HepG2 (cell line): ENCODE measurements at regions not wholly inside any gene's neighbourhood (a gene's known extent, or its start where the extent isn't known, plus 50 kb on each side); places are given as distances from the start of the nearest gene placed in this dataset.

ENCODE experiments used
- ATAC-seq: fragments of 200-7000 bp; cut with Tn5 transposase; 3 replicates; pipeline ENCODE4 v1.9.1; 2020; ENCODE audit warnings: mild to moderate bottlenecking, moderate library complexity
- BruUV-seq: library from RNA; stranded (reverse); fragments of 400-500 nt; replicated peaks from 2 replicates; lab custom pipeline; 2021; lab: Mats Ljungman, UMichigan
- CTCF ChIA-PET: fragments of 300-600 bp; formaldehyde crosslinking; extraction: SDS; loops from one replicate; lab custom pipeline; 2021; ENCODE audit warnings: low total read pairs, inconsistent platforms, low intra/inter-chr PET ratio; lab: Yijun Ruan, JAX
- POLR2A ChIA-PET: fragments of 350-600 bp; sonication (Branson Sonifier 250); formaldehyde crosslinking; loops from one replicate; lab custom pipeline; 2020; ENCODE audit warnings: antibody characterized with exemption, inconsistent platforms; lab: Yijun Ruan, JAX
- DNase-seq: peaks from one replicate; pipeline ENCODE4 v3.0.0-alpha.2; 2015; ENCODE audit warnings: low spot score
- FAIRE-seq: peaks from 3 replicates; lab custom pipeline; 2011; peaks lifted over from hg19 to GRCh38; lab: Jason Lieb, UNC
- H2AFZ ChIP-seq: one replicate; pipeline ENCODE4 v1.6.1; 2011; ENCODE audit warnings: low read length, inconsistent platforms
- H3K27ac ChIP-seq: fragments of 300-600 bp; 3 replicates; pipeline ENCODE4 v1.8.0; 2011; ENCODE audit warnings: mixed run types, mild to moderate bottlenecking, mixed read lengths, low read length, inconsistent platforms; ENCODE audit not compliant: insufficient read depth; ENCODE audit errors: extremely low read length
- H3K27me3 ChIP-seq, 2 experiments: fragments of 200-600 bp in 1 of 2; 2 replicates in 1 of 2; 3 replicates in 1 of 2; pipeline versions ENCODE4 v1.6.0 to v1.8.0; 2011; ENCODE audit warnings: low read length in 2 of 2, mild to moderate bottlenecking in 2 of 2, moderate library complexity in 2 of 2, inconsistent platforms in 1 of 2; ENCODE audit not compliant: insufficient read depth in 2 of 2, control insufficient read depth in 1 of 2
- H3K36me3 ChIP-seq, 2 experiments: fragments of 200-600 bp in 1 of 2; replicated peaks in 1 of 2; 2 replicates in 1 of 2; 3 replicates in 1 of 2; pipeline versions ENCODE4 v1.5.1 to v1.8.0; 2011; ENCODE audit warnings: low read length in 2 of 2, inconsistent platforms in 1 of 2; ENCODE audit not compliant: insufficient read depth in 2 of 2, control insufficient read depth in 1 of 2
- H3K4me1 ChIP-seq: 2 replicates; pipeline ENCODE4 v1.5.1; 2012; ENCODE audit warnings: low read length, inconsistent platforms; ENCODE audit not compliant: insufficient read depth
- H3K4me2 ChIP-seq: 2 replicates; pipeline ENCODE4 v1.6.0; 2011; ENCODE audit warnings: low read depth, low read length, inconsistent platforms
- H3K4me3 ChIP-seq, 3 experiments: fragments of 200-600 bp in 1 of 3; sonication (generic), shearing (Covaris generic) in 1 of 3; replicated peaks in 1 of 3; 2 replicates each; pipeline ENCODE4 v1.5.1; 2011 to 2016; ENCODE audit warnings: low read length in 3 of 3, inconsistent platforms in 2 of 3, low read depth in 2 of 3, mild to moderate bottlenecking in 2 of 3, control low read depth in 1 of 3, mixed read lengths in 1 of 3; ENCODE audit not compliant: insufficient read depth in 1 of 3
- H3K79me2 ChIP-seq: one replicate; pipeline ENCODE4 v1.6.1; 2011; ENCODE audit warnings: low read length, inconsistent platforms; ENCODE audit not compliant: insufficient read depth
- H3K9ac ChIP-seq: 2 replicates; pipeline ENCODE4 v1.6.0; 2011; ENCODE audit warnings: mild to moderate bottlenecking, low read depth, low read length, inconsistent platforms; ENCODE audit not compliant: insufficient read depth
- H3K9me3 ChIP-seq: 2 replicates; pipeline ENCODE4 v1.5.1; 2012; ENCODE audit warnings: mild to moderate bottlenecking, low read length
- H4K20me1 ChIP-seq: 2 replicates; pipeline ENCODE4 v1.6.0; 2011; ENCODE audit warnings: inconsistent platforms, mild to moderate bottlenecking, low read length, moderate library complexity; ENCODE audit not compliant: insufficient read depth
- DPF2 ChIP-seq: sonication (generic); formaldehyde crosslinking; IDR thresholded peaks from 2 replicates; pipeline ENCODE4 v1.4.0; 2020; ENCODE audit warnings: mild to moderate bottlenecking, low read depth, missing genetic modification reagents, borderline replicate concordance
- EP300 ChIP-seq, 3 experiments: sonication (generic) in 1 of 3; formaldehyde crosslinking in 1 of 3; IDR thresholded peaks; 2 replicates each; pipeline versions ENCODE4 v1.5.1 to v1.6.1; 2011 to 2020; ENCODE audit warnings: low read depth in 2 of 3, low read length in 2 of 3, borderline replicate concordance in 1 of 3, improper control_type of control experiment in 1 of 3, mild to moderate bottlenecking in 1 of 3, missing genetic modification reagents in 1 of 3, moderate library complexity in 1 of 3
- NFE2 ChIP-seq: sonication (generic); formaldehyde crosslinking; IDR thresholded peaks from 2 replicates; pipeline ENCODE4 v1.4.0; 2020; ENCODE audit warnings: missing genetic modification reagents
- NFKB2 ChIP-seq: sonication (generic); formaldehyde crosslinking; IDR thresholded peaks from 2 replicates; pipeline ENCODE4 v1.4.0; 2020; ENCODE audit warnings: missing genetic modification reagents, borderline replicate concordance
- ZNF142 ChIP-seq: sonication (generic); formaldehyde crosslinking; IDR thresholded peaks from 2 replicates; pipeline ENCODE4 v1.4.0; 2020; ENCODE audit warnings: missing genetic modification reagents
- ZNF24 ChIP-seq: fragments of 450-650 bp; IDR thresholded peaks from 2 replicates; pipeline ENCODE4 v1.6.1; 2017; ENCODE audit warnings: antibody characterized with exemption, mild to moderate bottlenecking
- ZNF251 ChIP-seq: sonication (generic); formaldehyde crosslinking; IDR thresholded peaks from 2 replicates; pipeline ENCODE4 v1.9.0; 2021; ENCODE audit warnings: mild to moderate bottlenecking, missing genetic modification reagents
- ZNF256 ChIP-seq: sonication (generic); formaldehyde crosslinking; conservative IDR thresholded peaks from 2 replicates; pipeline ENCODE4 v1.4.0; 2020; ENCODE audit warnings: missing genetic modification reagents
- ZNF264 ChIP-seq: sonication (generic); formaldehyde crosslinking; IDR thresholded peaks from 2 replicates; pipeline ENCODE4 v1.4.0; 2020; ENCODE audit warnings: missing genetic modification reagents
- ZNF350 ChIP-seq: sonication (generic); formaldehyde crosslinking; IDR thresholded peaks from 2 replicates; pipeline ENCODE4 v1.4.0; 2020; ENCODE audit warnings: mild to moderate bottlenecking, low read depth, missing genetic modification reagents, borderline replicate concordance
- ZNF430 ChIP-seq: sonication (generic); formaldehyde crosslinking; IDR thresholded peaks from 2 replicates; pipeline ENCODE4 v1.9.0; 2021; ENCODE audit warnings: mild to moderate bottlenecking, missing genetic modification reagents
- WGBS: methylation state at CpG from one replicate; pipeline ENCODE4 v1.1.6; 2017; ENCODE audit warnings: low lambda C conversion rate; 5-methylcytosine and 5-hydroxymethylcytosine counted together
- in situ Hi-C: cut with HindIII; loops from 2 replicates; pipeline ENCODE4 v1.10.0; 2017; ENCODE audit warnings: low pct_unique_long_range_greater_than_20kb; ENCODE audit not compliant: extremely low pct_ligation_motif_present
- intact Hi-C: fragments of 100-400 bp; cut with micrococcal nuclease; formaldehyde crosslinking; loops from one replicate; pipeline ENCODE4 v1.10.0; 2022; ENCODE audit not compliant: unreplicated experiment
- TF ChIP-seq, protein P1 (sequence below): IDR thresholded peaks from 2 replicates; pipeline ENCODE4 v1.6.1; 2016; ENCODE audit warnings: low read depth, borderline replicate concordance
- TF ChIP-seq, protein P2 (sequence below): sonication (generic); formaldehyde crosslinking; IDR thresholded peaks from 2 replicates; pipeline ENCODE4 v1.4.0; 2020; ENCODE audit warnings: missing genetic modification reagents

GRCh38 chr2:138101718-138102117 is 137.4 kb downstream of the HNMT start:
- intact Hi-C loops (no loop called here), in situ Hi-C loops (no loop called here)
- ChIA-PET POLR2A (no interaction called here), CTCF (no interaction called here)
- no peak overlapping the region for H3K4me2 ChIP-seq
- no peaks in the 10 kb centered on the region for H4K20me1 ChIP-seq
- H2AFZ ChIP-seq = no peak overlapping the region
- no TSS peak for BruUV-seq
- no peaks in the 10 kb centered on the region for H3K79me2 ChIP-seq
- no peaks in the 10 kb centered on the region for H3K27me3 ChIP-seq
- no peak overlapping the region for H3K4me3 ChIP-seq
- 81% methylated on average over 2 of the region's 2 CpGs for WGBS
- no peak overlapping the region for H3K27ac ChIP-seq
- no peaks in the 10 kb centered on the region for H3K9me3 ChIP-seq
- FAIRE-seq (no peak), DNase-seq (no peak), ATAC-seq (no peak)
- TF ChIP-seq ZNF256 (CRISPR knock-in tag) (no peak), ZNF430 (CRISPR knock-in tag) (no peak), ZNF251 (CRISPR knock-in tag) (no peak), ZNF24 (no peak), DPF2 (CRISPR knock-in tag) (no peak), NFE2 (CRISPR knock-in tag) (no peak), EP300 (IDR thresholded peaks at IDR 0.05; ENCODE audit: low read depth in 2 of 2, low read length in 2 of 2) (no peak), EP300 (CRISPR knock-in tag; IDR thresholded peaks at IDR 0.05; ENCODE audit: borderline replicate concordance) (no peak), NFKB2 (CRISPR knock-in tag) (no peak), ZNF264 (CRISPR knock-in tag) (no peak), ZNF142 (CRISPR knock-in tag) (no peak), ZNF350 (CRISPR knock-in tag) (no peak)
- TF ChIP-seq, protein P1, sequence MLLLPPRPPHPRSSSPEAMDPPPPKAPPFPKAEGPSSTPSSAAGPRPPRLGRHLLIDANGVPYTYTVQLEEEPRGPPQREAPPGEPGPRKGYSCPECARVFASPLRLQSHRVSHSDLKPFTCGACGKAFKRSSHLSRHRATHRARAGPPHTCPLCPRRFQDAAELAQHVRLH (CRISPR knock-in tag) = no peak
- TF ChIP-seq, protein P2, sequence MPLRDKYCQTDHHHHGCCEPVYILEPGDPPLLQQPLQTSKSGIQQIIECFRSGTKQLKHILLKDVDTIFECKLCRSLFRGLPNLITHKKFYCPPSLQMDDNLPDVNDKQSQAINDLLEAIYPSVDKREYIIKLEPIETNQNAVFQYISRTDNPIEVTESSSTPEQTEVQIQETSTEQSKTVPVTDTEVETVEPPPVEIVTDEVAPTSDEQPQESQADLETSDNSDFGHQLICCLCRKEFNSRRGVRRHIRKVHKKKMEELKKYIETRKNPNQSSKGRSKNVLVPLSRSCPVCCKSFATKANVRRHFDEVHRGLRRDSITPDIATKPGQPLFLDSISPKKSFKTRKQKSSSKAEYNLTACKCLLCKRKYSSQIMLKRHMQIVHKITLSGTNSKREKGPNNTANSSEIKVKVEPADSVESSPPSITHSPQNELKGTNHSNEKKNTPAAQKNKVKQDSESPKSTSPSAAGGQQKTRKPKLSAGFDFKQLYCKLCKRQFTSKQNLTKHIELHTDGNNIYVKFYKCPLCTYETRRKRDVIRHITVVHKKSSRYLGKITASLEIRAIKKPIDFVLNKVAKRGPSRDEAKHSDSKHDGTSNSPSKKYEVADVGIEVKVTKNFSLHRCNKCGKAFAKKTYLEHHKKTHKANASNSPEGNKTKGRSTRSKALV = no peak
- H3K4me1 ChIP-seq = peaks cover 18% of the 10 kb centered on the region
- H3K36me3 ChIP-seq = no peaks in the 10 kb centered on the region
- H3K9ac ChIP-seq = no peak overlapping the region
